Smooth muscle cell (in vitro differentiated cells): ENCODE measurements at regions not wholly inside any gene's neighbourhood (a gene's known extent, or its start where the extent isn't known, plus 50 kb on each side); places are given as distances from the start of the nearest gene placed in this dataset.

ENCODE experiments used
- DNase-seq: peaks from one replicate; lab custom pipeline; 2025; ENCODE audit not compliant: unreplicated experiment; lab: John Stamatoyannopoulos, UW
- H2AFZ ChIP-seq: fragments of 200-600 bp; sonication (generic); 2 replicates; pipeline ENCODE4 v1.6.0; 2016; ENCODE audit warnings: antibody characterized with exemption, low read depth, mild to moderate bottlenecking
- H3F3A ChIP-seq: fragments of 200-600 bp; sonication (generic); 2 replicates; pipeline ENCODE4 v1.6.0; 2017; ENCODE audit warnings: antibody characterized with exemption, low read depth
- H3K27ac ChIP-seq: fragments of 200-600 bp; sonication (generic); 2 replicates; pipeline ENCODE4 v1.5.1; 2016; ENCODE audit warnings: low read depth, mild to moderate bottlenecking
- H3K27me3 ChIP-seq: fragments of 200-600 bp; sonication (generic); 2 replicates; pipeline ENCODE4 v1.6.1; 2016; ENCODE audit warnings: low read depth, mild to moderate bottlenecking
- H3K36me3 ChIP-seq: fragments of 200-600 bp; sonication (generic); 2 replicates; pipeline ENCODE4 v1.5.1; 2016; ENCODE audit warnings: low read depth
- H3K4me1 ChIP-seq: fragments of 200-600 bp; sonication (generic); 2 replicates; pipeline ENCODE4 v1.5.1; 2016; ENCODE audit warnings: low read depth
- H3K4me2 ChIP-seq: fragments of 200-600 bp; sonication (generic); 2 replicates; pipeline ENCODE4 v1.6.0; 2016; ENCODE audit warnings: mild to moderate bottlenecking
- H3K4me3 ChIP-seq: fragments of 200-600 bp; sonication (generic); 2 replicates; pipeline ENCODE4 v1.5.1; 2016; ENCODE audit warnings: mild to moderate bottlenecking
- H3K79me2 ChIP-seq: fragments of 200-600 bp; sonication (generic); 2 replicates; pipeline ENCODE4 v1.6.0; 2016; ENCODE audit warnings: low read depth, mild to moderate bottlenecking
- H3K9ac ChIP-seq: fragments of 200-600 bp; sonication (generic); 2 replicates; pipeline ENCODE4 v1.6.0; 2016; ENCODE audit warnings: low read depth
- H3K9me3 ChIP-seq: fragments of 200-600 bp; sonication (generic); replicated peaks from 2 replicates; pipeline ENCODE4 v1.5.1; 2016; ENCODE audit warnings: low read depth
- H4K20me1 ChIP-seq: fragments of 200-600 bp; sonication (generic); 2 replicates; pipeline ENCODE4 v1.6.0; 2016; ENCODE audit warnings: low read depth
- CTCF ChIP-seq: fragments of 200-600 bp; sonication (generic); IDR thresholded peaks from 2 replicates; pipeline ENCODE4 v1.5.1; 2017; ENCODE audit warnings: borderline replicate concordance, mild to moderate bottlenecking, antibody characterized with exemption; ENCODE audit not compliant: insufficient read depth, poor library complexity, severe bottlenecking
- WGBS: methylation state at CpG from one replicate; pipeline ENCODE4 v1.1.7; 2016; ENCODE audit warnings: low lambda C conversion rate; 5-methylcytosine and 5-hydroxymethylcytosine counted together

- TF ChIP-seq CTCF: no peak
Observed at GRCh38 chr6:18692929-18693685, 306.0 kb downstream of the RNF144B start.

DNA sequence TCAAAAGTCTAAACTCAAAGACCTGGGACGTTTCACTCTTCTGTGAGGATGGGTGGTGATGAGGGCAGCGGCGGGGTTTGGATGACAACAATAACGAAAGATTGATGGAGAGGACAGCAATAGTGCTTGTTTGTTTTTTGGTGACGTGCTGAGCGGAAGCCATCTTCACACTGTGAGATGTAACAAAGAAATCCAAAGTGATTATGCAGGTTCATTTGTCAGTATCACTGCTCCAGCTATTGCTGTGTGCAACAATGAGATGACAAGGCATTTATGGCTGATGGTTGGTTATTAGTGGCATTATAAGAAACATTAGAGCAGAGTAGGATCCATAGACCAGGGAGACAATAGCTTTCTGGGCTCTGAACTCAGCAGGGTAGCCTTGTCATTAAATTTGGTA lies 306.7 kb downstream of the RNF144B start:
- H3K79me2 ChIP-seq: no peaks in the 10 kb centered on the region
- H3F3A ChIP-seq: no peaks in the 10 kb centered on the region
- TF ChIP-seq CTCF: no peak
- H4K20me1 ChIP-seq: no peaks in the 10 kb centered on the region
- peaks cover 6% of the 10 kb centered on the region for H3K27me3 ChIP-seq
- H3K27ac ChIP-seq: no peak overlapping the region
- no peaks in the 10 kb centered on the region for H3K4me1 ChIP-seq
- no peak overlapping the region for H3K9ac ChIP-seq
- no peak overlapping the region for H2AFZ ChIP-seq
- no peak overlapping the region for H3K4me3 ChIP-seq
- no peak for DNase-seq
- H3K9me3 ChIP-seq: no peaks in the 10 kb centered on the region
- H3K4me2 ChIP-seq: no peak overlapping the region
- 90% methylated on average over 6 of the region's 6 CpGs for WGBS
- no peaks in the 10 kb centered on the region for H3K36me3 ChIP-seq

More at GRCh38 chr6:18692929-18693685, 306.0 kb downstream of the RNF144B start:
- H3K9me3 ChIP-seq: no peaks in the 10 kb centered on the region
- no peak for DNase-seq
- H3K9ac ChIP-seq: no peak overlapping the region
- no peak overlapping the region for H3K27ac ChIP-seq
- H3K27me3 ChIP-seq: peaks cover 6% of the 10 kb centered on the region
- no peaks in the 10 kb centered on the region for H3F3A ChIP-seq
- H2AFZ ChIP-seq: no peak overlapping the region
- no peak overlapping the region for H3K4me3 ChIP-seq
- H3K36me3 ChIP-seq: no peaks in the 10 kb centered on the region
- no peaks in the 10 kb centered on the region for H3K4me1 ChIP-seq
- WGBS: 87% methylated on average over 7 of the region's 7 CpGs
- no peak overlapping the region for H3K4me2 ChIP-seq
- H3K79me2 ChIP-seq: no peaks in the 10 kb centered on the region
- no peaks in the 10 kb centered on the region for H4K20me1 ChIP-seq

DNA sequence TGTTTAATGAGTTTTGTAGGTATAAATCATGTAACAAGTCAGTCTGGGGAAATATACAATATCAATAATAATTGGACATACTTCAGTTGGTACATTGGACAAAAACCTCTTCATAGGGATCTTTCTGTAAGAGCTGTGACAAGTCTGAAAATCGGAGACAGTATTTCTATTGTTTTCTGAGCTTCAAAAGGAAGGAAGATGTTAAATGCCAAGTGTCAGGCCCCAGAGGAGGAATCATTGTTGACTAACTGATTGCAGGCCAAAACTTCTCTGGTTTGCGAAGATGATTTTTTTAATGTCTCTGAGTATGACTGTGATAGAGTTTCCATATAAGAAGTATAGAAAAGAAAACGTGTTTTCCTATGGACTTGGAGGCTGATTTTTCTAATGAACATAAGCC lies 316.4 kb downstream of the RNF144B start:
- Histone ChIP-seq H3K9me3 (no peaks in the 10 kb centered on the region), H3K4me2 (no peak overlapping the region), H3K27me3 (no peaks in the 10 kb centered on the region), H3K27ac (no peak overlapping the region), H2AFZ (no peak overlapping the region), H3K9ac (no peak overlapping the region), H4K20me1 (no peaks in the 10 kb centered on the region), H3K4me1 (no peaks in the 10 kb centered on the region), H3K36me3 (no peaks in the 10 kb centered on the region), H3K79me2 (no peaks in the 10 kb centered on the region), H3F3A (no peaks in the 10 kb centered on the region), H3K4me3 (no peak overlapping the region)
- no peak for DNase-seq
- WGBS: 66% methylated on average over 3 of the region's 3 CpGs
- TF ChIP-seq CTCF: no peak
